ENCODE measurements at regions not wholly inside any gene's neighbourhood (a gene's known extent, or its start where the extent isn't known, plus 50 kb on each side); places are given as distances from the start of the nearest gene placed in this dataset.

DNA sequence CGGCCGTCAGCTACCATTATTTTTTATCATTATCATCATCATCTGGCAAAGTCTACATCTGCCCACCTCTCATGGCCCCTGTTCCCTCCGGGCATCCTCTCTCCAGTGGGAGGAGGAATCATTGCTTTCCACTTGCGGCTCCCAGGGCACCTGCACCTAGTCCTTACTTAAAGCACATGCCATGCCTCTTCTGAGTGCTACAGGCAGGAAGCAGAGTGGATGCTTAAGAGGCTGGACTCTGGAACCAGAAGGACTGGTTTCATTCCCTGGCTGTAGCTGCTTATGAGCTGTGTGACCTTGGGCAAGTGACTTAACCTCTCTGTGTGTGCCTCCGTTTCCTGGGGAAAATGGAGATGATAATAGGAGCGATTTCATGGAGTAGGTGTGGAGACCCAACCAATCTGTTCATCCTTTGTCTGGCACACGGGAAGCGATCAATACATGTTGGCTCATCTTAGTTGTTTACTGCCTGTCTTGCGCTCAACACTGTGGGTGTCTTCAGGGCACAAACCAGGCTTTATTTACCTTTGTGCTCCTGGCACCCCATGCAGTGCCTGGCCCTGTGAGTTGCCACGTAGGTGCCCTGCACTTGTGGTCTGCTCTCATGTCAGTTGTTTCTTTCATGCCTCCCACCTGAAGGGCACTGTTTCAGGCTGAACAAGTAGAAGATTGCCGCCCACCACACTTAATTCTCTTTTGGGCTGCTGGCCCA is 317.0 kb upstream of the SULF2 start:
- Histone ChIP-seq H3K9me3 (ENCODE audit: insufficient read depth, low read depth) (0 out of 2 replicates have a peak, but pooled peaks cover 4% of the 10 kb centered on the region), H3K27me3 (ENCODE audit: insufficient read depth, low read depth) (no peaks in the 10 kb centered on the region), H2AFZ (no peak overlapping the region), H3K4me2 (no peak overlapping the region), H3K4me3 (no peak overlapping the region), H3F3A (ENCODE audit: insufficient read depth, low read depth) (peaks cover 19% of the 10 kb centered on the region; the same call in 1 of the 2 replicates), H3K27ac (no peak overlapping the region), H4K20me1 (ENCODE audit: insufficient read depth) (no peaks in the 10 kb centered on the region), H3K4me1 (replicated peaks; ENCODE audit: insufficient read depth) (peaks cover 7% of the 10 kb centered on the region; the same call in 1 of the 2 replicates), H3K9me2 (ENCODE audit: insufficient read depth) (no peaks in the 10 kb centered on the region), H3K79me2 (ENCODE audit: low read depth) (no peaks in the 10 kb centered on the region), H3K36me3 (ENCODE audit: low read depth) (no peaks in the 10 kb centered on the region)
- intact Hi-C loops (cut with micrococcal nuclease; ENCODE audit: unreplicated experiment), result no loop called here
- CTCF ChIA-PET, result no interaction called here
- POLR2A ChIA-PET (ENCODE audit: unreplicated experiment), result no interaction called here
- BruUV-seq (replicated peaks), result no TSS peak
- TF ChIP-seq, protein P1, sequence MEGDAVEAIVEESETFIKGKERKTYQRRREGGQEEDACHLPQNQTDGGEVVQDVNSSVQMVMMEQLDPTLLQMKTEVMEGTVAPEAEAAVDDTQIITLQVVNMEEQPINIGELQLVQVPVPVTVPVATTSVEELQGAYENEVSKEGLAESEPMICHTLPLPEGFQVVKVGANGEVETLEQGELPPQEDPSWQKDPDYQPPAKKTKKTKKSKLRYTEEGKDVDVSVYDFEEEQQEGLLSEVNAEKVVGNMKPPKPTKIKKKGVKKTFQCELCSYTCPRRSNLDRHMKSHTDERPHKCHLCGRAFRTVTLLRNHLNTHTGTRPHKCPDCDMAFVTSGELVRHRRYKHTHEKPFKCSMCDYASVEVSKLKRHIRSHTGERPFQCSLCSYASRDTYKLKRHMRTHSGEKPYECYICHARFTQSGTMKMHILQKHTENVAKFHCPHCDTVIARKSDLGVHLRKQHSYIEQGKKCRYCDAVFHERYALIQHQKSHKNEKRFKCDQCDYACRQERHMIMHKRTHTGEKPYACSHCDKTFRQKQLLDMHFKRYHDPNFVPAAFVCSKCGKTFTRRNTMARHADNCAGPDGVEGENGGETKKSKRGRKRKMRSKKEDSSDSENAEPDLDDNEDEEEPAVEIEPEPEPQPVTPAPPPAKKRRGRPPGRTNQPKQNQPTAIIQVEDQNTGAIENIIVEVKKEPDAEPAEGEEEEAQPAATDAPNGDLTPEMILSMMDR (conservative IDR thresholded peaks at IDR 0.05), result no peak
- no peak for TF ChIP-seq EZH2 (IDR thresholded peaks at IDR 0.05; ENCODE audit: low read depth)
- no peak for DNase-seq

DNA sequence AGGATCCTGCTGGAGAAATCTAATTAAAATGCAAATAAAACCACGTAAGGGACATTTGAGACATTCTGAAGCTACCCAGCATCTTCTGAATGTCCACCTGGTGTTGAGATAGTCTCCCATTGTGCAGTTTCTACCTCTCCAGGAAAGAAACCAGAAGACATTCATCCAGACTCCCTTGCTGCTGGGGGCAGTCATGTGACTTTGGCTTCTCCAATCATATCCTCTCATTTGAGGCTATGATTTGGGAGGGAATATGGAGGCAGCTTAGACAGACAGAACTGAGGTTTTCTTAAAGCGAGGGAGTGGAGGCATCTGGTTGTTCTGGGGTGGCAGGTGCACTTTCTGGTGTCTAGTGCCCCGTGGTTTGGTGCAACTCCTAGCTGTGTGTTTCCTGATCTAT is 315.2 kb upstream of the SULF2 start:
- Histone ChIP-seq H3K9me2 (ENCODE audit: insufficient read depth) (no peaks in the 10 kb centered on the region), H3K4me1 (replicated peaks; ENCODE audit: insufficient read depth) (peaks cover 7% of the 10 kb centered on the region; the same call in 1 of the 2 replicates), H3K27me3 (ENCODE audit: insufficient read depth, low read depth) (no peaks in the 10 kb centered on the region), H3K4me2 (no peak overlapping the region), H3K79me2 (ENCODE audit: low read depth) (no peaks in the 10 kb centered on the region), H3K36me3 (ENCODE audit: low read depth) (no peaks in the 10 kb centered on the region), H3K4me3 (no peak overlapping the region), H3F3A (ENCODE audit: insufficient read depth, low read depth) (peaks cover 19% of the 10 kb centered on the region; the same call in 1 of the 2 replicates), H4K20me1 (ENCODE audit: insufficient read depth) (no peaks in the 10 kb centered on the region), H2AFZ (no peak overlapping the region), H3K27ac (no peak overlapping the region), H3K9me3 (ENCODE audit: insufficient read depth, low read depth) (0 out of 2 replicates have a peak, but pooled peaks cover 4% of the 10 kb centered on the region)
- intact Hi-C loops (cut with micrococcal nuclease; ENCODE audit: unreplicated experiment), result no loop called here
- CTCF ChIA-PET, result no interaction called here
- no TSS peak for BruUV-seq (replicated peaks)
- TF ChIP-seq EZH2 (IDR thresholded peaks at IDR 0.05; ENCODE audit: low read depth), result no peak
- TF ChIP-seq, protein P1 (conservative IDR thresholded peaks at IDR 0.05), result no peak
- no peak for DNase-seq
- POLR2A ChIA-PET (ENCODE audit: unreplicated experiment), result no interaction called here

DNA sequence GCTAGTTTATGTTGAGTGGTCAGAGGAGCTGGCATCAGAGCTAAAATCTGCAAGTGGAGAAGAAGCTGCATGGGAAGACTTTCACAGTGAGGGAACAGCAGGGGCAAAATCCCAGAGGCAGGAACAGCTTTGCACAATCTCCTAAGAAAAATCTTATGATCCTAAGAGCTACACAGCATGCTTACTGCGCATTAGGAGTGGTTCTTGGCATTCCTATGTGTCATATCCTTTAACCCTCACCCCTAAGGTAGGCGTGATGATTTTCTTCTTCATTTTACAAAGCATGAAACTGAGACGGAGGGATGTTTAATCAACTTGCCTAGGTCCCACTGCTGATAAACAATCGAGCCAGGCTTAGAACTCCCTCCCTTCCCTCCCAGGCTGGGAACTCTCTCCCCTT is 313.6 kb upstream of the SULF2 start:
- CTCF ChIA-PET, result no interaction called here
- no peak for TF ChIP-seq EZH2 (IDR thresholded peaks at IDR 0.05; ENCODE audit: low read depth)
- TF ChIP-seq, protein P1 (conservative IDR thresholded peaks at IDR 0.05), result no peak
- no TSS peak for BruUV-seq (replicated peaks)
- intact Hi-C loops (cut with micrococcal nuclease; ENCODE audit: unreplicated experiment), result no loop called here
- Histone ChIP-seq H3K9me2 (ENCODE audit: insufficient read depth) (no peaks in the 10 kb centered on the region), H3K9me3 (ENCODE audit: insufficient read depth, low read depth) (no peaks in the 10 kb centered on the region), H3K4me3 (no peak overlapping the region), H3K4me2 (no peak overlapping the region), H3F3A (ENCODE audit: insufficient read depth, low read depth) (peaks cover 19% of the 10 kb centered on the region; the same call in 1 of the 2 replicates), H3K36me3 (ENCODE audit: low read depth) (no peaks in the 10 kb centered on the region), H3K79me2 (ENCODE audit: low read depth) (no peaks in the 10 kb centered on the region), H3K27me3 (ENCODE audit: insufficient read depth, low read depth) (no peaks in the 10 kb centered on the region), H2AFZ (no peak overlapping the region), H3K4me1 (replicated peaks; ENCODE audit: insufficient read depth) (peaks cover 7% of the 10 kb centered on the region; the same call in 1 of the 2 replicates), H4K20me1 (ENCODE audit: insufficient read depth) (no peaks in the 10 kb centered on the region), H3K27ac (no peak overlapping the region)
- POLR2A ChIA-PET (ENCODE audit: unreplicated experiment), result interaction anchor here (0.5 to 0.6 kb wide), 4 partner anchors 40 to 1548 kb away, joined by 3 to 5 read pairs (median 4); no protein-coding TSS in a partner anchor
- no peak for DNase-seq
